ENCODE measurements at regions not wholly inside any gene's neighbourhood (a gene's known extent, or its start where the extent isn't known, plus 50 kb on each side); places are given as distances from the start of the nearest gene placed in this dataset.
A peak's percentile ranks its signal among the peaks of the same experiment; 100 is the strongest.

GRCh38 chr2:236512267-236512666, 57.4 kb upstream of the ACKR3 start:
- Mint-ChIP-seq H3K4me1 (ENCODE audit: low read depth, unreplicated experiment) (no peaks in the 10 kb centered on the region), H3K4me3 (ENCODE audit: unreplicated experiment) (no peak overlapping the region), H3K36me3 (ENCODE audit: insufficient read depth, unreplicated experiment) (no peaks in the 10 kb centered on the region), H3K9me3 (ENCODE audit: unreplicated experiment) (no peaks in the 10 kb centered on the region), H3K27me3 (ENCODE audit: insufficient read depth, unreplicated experiment) (no peaks in the 10 kb centered on the region), H3K27ac (ENCODE audit: unreplicated experiment) (no peak overlapping the region)
- ChIA-PET CTCF (interaction anchor here (0.6 to 2.2 kb wide), 5 partner anchors 21 to 549 kb away, joined by 3 to 22 read pairs (median 3); partner anchors contain the start of gene ACKR3), POLR2A (no interaction called here)
- no peak for DNase-seq
- H3K9me3 ChIP-seq, result no peaks in the 10 kb centered on the region
- H3K27me3 ChIP-seq (replicated peaks; ENCODE audit: control insufficient read depth, insufficient read depth, low read length), result no peaks in the 10 kb centered on the region
- no peak overlapping the region for H3K4me3 ChIP-seq (ENCODE audit: low read depth, low read length)
- intact Hi-C loops (cut with micrococcal nuclease; ENCODE audit: unreplicated experiment), result no loop called here
- H3K36me3 ChIP-seq (ENCODE audit: control insufficient read depth, insufficient read depth, low read length), result no peaks in the 10 kb centered on the region
- no peak for TF ChIP-seq CTCF (IDR thresholded peaks at IDR 0.05; ENCODE audit: insufficient read depth in 1 of 2, low read depth in 1 of 2, low read length in 1 of 2, severe bottlenecking in 1 of 2, unreplicated experiment in 1 of 2)
- no peaks in the 10 kb centered on the region for H3K4me1 ChIP-seq
- BruUV-seq (replicated peaks), result no TSS peak

- peak; percentile 67 to 68 for TF ChIP-seq CTCF (IDR thresholded peaks at IDR 0.05; ENCODE audit: insufficient read depth in 1 of 2, low read depth in 1 of 2, low read length in 1 of 2, severe bottlenecking in 1 of 2, unreplicated experiment in 1 of 2)
- Mint-ChIP-seq H3K4me1 (ENCODE audit: low read depth, unreplicated experiment) (no peaks in the 10 kb centered on the region), H3K27ac (ENCODE audit: unreplicated experiment) (no peak overlapping the region), H3K27me3 (ENCODE audit: insufficient read depth, unreplicated experiment) (no peaks in the 10 kb centered on the region), H3K4me3 (ENCODE audit: unreplicated experiment) (no peak overlapping the region), H3K9me3 (ENCODE audit: unreplicated experiment) (no peaks in the 10 kb centered on the region), H3K36me3 (ENCODE audit: insufficient read depth, unreplicated experiment) (no peaks in the 10 kb centered on the region)
- no TSS peak for BruUV-seq (replicated peaks)
- intact Hi-C loops (cut with micrococcal nuclease; ENCODE audit: unreplicated experiment), result loop anchor here (1.0 kb wide), 3 partner anchors 56 to 547 kb away; partner anchors contain the start of gene ACKR3
- no peak overlapping the region for H3K4me3 ChIP-seq (ENCODE audit: low read depth, low read length)
- no peaks in the 10 kb centered on the region for H3K9me3 ChIP-seq
- ChIA-PET POLR2A (no interaction called here), CTCF (interaction anchor here (0.6 to 2.2 kb wide), 5 partner anchors 20 to 548 kb away, joined by 3 to 22 read pairs (median 3); partner anchors contain the start of gene ACKR3)
- no peaks in the 10 kb centered on the region for H3K27me3 ChIP-seq (replicated peaks; ENCODE audit: control insufficient read depth, insufficient read depth, low read length)
- no peaks in the 10 kb centered on the region for H3K4me1 ChIP-seq
- DNase-seq, result peak; percentile 51 to 53
- H3K36me3 ChIP-seq (ENCODE audit: control insufficient read depth, insufficient read depth, low read length), result no peaks in the 10 kb centered on the region
Measured at GRCh38 chr2:236512902-236513435, 56.7 kb upstream of the ACKR3 start.

GRCh38 chr2:236513956-236514355, 55.7 kb upstream of the ACKR3 start:
- Histone ChIP-seq H3K36me3 (ENCODE audit: control insufficient read depth, insufficient read depth, low read length) (no peaks in the 10 kb centered on the region), H3K4me3 (ENCODE audit: low read depth, low read length) (no peak overlapping the region), H3K4me1 (no peaks in the 10 kb centered on the region), H3K27me3 (replicated peaks; ENCODE audit: control insufficient read depth, insufficient read depth, low read length) (no peaks in the 10 kb centered on the region), H3K9me3 (no peaks in the 10 kb centered on the region)
- no peaks in the 10 kb centered on the region for H3K36me3 Mint-ChIP-seq (ENCODE audit: insufficient read depth, unreplicated experiment)
- BruUV-seq (replicated peaks), result no TSS peak
- POLR2A ChIA-PET, result no interaction called here
- no peak overlapping the region for H3K27ac Mint-ChIP-seq (ENCODE audit: unreplicated experiment)
- no peaks in the 10 kb centered on the region for H3K4me1 Mint-ChIP-seq (ENCODE audit: low read depth, unreplicated experiment)
- CTCF ChIA-PET, result interaction anchor here (0.6 to 2.2 kb wide), 4 partner anchors 30 to 547 kb away, joined by 3 to 22 read pairs (median 10); partner anchors contain the start of gene ACKR3
- no peaks in the 10 kb centered on the region for H3K9me3 Mint-ChIP-seq (ENCODE audit: unreplicated experiment)
- no peak for TF ChIP-seq CTCF (IDR thresholded peaks at IDR 0.05; ENCODE audit: insufficient read depth in 1 of 2, low read depth in 1 of 2, low read length in 1 of 2, severe bottlenecking in 1 of 2, unreplicated experiment in 1 of 2)
- no peak overlapping the region for H3K4me3 Mint-ChIP-seq (ENCODE audit: unreplicated experiment)
- no peak for DNase-seq
- no peaks in the 10 kb centered on the region for H3K27me3 Mint-ChIP-seq (ENCODE audit: insufficient read depth, unreplicated experiment)
- intact Hi-C loops (cut with micrococcal nuclease; ENCODE audit: unreplicated experiment), result loop anchor here (1.0 kb wide), 3 partner anchors 55 to 546 kb away; partner anchors contain the start of gene ACKR3
